OCI-LY7 (cell line): ENCODE measurements at regions not wholly inside any gene's neighbourhood (a gene's known extent, or its start where the extent isn't known, plus 50 kb on each side); places are given as distances from the start of the nearest gene placed in this dataset.

Experiments used
- EZH2phosphoT487 ChIP-seq: fragments of 200-600 bp; sonication (generic); IDR thresholded peaks from 2 replicates; pipeline ENCODE4 v1.6.1; 2018; ENCODE audit warnings: low read depth, borderline replicate concordance, mild to moderate bottlenecking, mixed run types, antibody characterized with exemption, low read length, moderate library complexity, mixed read lengths
- TF ChIP-seq, protein P1 (sequence below): fragments of 200-600 bp; sonication (generic); conservative IDR thresholded peaks from 2 replicates; pipeline ENCODE4 v1.5.1; 2014; ENCODE audit warnings: mild to moderate bottlenecking, antibody characterized with exemption, low read length, moderate library complexity, mixed read lengths

DNA sequence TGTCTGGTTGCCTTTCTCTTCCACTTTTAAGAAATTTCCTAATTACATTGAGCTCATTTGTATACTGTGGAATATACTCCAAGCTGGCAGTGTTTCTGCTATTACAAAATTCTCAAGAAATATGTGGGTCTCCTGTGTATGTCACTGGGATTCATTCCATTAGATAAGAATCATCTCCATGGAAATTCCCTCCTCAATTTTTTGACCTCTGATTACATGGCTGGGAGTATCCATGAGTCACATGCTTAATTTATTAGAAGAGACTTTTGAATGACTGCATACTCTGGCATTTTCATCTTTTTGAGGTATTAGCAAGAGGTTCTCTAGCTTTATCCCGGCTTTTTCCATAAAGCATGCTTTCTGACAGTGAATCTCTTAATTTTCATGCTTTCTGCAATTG, 665.5 kb upstream of the CNTNAP5 start:
- TF ChIP-seq, protein P1, sequence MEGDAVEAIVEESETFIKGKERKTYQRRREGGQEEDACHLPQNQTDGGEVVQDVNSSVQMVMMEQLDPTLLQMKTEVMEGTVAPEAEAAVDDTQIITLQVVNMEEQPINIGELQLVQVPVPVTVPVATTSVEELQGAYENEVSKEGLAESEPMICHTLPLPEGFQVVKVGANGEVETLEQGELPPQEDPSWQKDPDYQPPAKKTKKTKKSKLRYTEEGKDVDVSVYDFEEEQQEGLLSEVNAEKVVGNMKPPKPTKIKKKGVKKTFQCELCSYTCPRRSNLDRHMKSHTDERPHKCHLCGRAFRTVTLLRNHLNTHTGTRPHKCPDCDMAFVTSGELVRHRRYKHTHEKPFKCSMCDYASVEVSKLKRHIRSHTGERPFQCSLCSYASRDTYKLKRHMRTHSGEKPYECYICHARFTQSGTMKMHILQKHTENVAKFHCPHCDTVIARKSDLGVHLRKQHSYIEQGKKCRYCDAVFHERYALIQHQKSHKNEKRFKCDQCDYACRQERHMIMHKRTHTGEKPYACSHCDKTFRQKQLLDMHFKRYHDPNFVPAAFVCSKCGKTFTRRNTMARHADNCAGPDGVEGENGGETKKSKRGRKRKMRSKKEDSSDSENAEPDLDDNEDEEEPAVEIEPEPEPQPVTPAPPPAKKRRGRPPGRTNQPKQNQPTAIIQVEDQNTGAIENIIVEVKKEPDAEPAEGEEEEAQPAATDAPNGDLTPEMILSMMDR = no peak
- no peak for TF ChIP-seq EZH2phosphoT487
